ENCODE measurements at regions not wholly inside any gene's neighbourhood (a gene's known extent, or its start where the extent isn't known, plus 50 kb on each side); places are given as distances from the start of the nearest gene placed in this dataset.
"Not testable (repeated sequence)": the region's sequence is repeated elsewhere in the genome, so short reads cannot be mapped to it uniquely, and the experiment has no call there.

DNA sequence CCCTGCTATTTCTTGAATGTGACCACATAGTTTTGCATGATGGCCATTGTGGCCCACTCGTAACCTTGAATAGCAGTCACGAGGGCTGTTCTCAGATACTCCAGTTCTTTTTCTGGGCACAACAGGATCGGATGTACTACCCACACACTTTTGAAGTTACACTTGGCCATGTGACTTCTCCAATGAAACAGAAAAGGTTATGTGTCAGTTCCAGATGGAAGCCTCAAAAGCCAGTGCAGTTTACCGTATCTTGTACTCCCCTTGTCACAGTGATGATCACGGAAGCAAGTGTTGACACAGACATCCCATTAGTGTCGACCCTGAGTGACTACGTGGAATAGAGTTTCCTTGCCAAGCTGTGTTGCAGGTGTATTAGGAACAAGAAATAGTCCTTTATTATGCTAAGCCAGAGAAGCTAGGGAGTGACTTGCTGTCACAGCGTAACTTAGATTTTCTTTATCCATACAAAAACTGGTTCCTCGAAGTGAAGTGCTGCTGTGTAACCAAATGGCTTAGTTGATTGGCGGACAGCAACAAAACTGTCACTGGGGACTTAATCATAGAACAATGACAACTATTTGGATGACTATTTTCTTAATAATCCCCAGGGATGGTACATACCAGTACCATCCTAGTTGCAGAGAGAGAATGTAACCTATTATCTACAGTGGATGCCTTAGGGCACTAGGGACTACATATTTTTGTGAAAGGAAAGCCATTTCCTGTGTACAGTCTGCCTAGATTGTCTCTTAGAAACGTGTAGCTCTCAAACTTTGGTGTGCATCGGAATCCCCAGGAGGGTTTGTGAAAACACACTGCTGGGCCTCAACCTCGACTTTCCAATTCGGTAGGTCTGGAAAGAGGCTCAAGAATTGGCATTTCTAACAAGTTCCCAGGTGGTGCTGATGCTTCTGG is 90.1 kb upstream of the DMRT1 start:
- POLR2A ChIA-PET, result interaction anchor here (1.3 kb wide), 1 partner anchor 10 kb away, joined by 3 read pairs; no protein-coding TSS in a partner anchor
- TF ChIP-seq, protein P1, sequence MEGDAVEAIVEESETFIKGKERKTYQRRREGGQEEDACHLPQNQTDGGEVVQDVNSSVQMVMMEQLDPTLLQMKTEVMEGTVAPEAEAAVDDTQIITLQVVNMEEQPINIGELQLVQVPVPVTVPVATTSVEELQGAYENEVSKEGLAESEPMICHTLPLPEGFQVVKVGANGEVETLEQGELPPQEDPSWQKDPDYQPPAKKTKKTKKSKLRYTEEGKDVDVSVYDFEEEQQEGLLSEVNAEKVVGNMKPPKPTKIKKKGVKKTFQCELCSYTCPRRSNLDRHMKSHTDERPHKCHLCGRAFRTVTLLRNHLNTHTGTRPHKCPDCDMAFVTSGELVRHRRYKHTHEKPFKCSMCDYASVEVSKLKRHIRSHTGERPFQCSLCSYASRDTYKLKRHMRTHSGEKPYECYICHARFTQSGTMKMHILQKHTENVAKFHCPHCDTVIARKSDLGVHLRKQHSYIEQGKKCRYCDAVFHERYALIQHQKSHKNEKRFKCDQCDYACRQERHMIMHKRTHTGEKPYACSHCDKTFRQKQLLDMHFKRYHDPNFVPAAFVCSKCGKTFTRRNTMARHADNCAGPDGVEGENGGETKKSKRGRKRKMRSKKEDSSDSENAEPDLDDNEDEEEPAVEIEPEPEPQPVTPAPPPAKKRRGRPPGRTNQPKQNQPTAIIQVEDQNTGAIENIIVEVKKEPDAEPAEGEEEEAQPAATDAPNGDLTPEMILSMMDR (IDR thresholded peaks at IDR 0.05; ENCODE audit: control extremely low read depth, extremely low read depth, low read depth, missing control alignments), result no peak
- CTCF ChIA-PET, result interaction anchor here (1.5 to 2.2 kb wide), 4 partner anchors 10 to 253 kb away, joined by 4 to 8 read pairs (median 6); no protein-coding TSS in a partner anchor
- DNase-seq (ENCODE audit: extremely low spot score), result peak; percentile 44

GRCh38 chr9:752201-752600 is 89.3 kb upstream of the DMRT1 start:
- TF ChIP-seq, protein P1 (IDR thresholded peaks at IDR 0.05; ENCODE audit: control extremely low read depth, extremely low read depth, low read depth, missing control alignments), result no peak
- no peak for DNase-seq (ENCODE audit: extremely low spot score)
- POLR2A ChIA-PET, result no interaction called here
- CTCF ChIA-PET, result interaction anchor here (2.2 kb wide), 1 partner anchor 252 kb away, joined by 6 read pairs; no protein-coding TSS in a partner anchor

DNA sequence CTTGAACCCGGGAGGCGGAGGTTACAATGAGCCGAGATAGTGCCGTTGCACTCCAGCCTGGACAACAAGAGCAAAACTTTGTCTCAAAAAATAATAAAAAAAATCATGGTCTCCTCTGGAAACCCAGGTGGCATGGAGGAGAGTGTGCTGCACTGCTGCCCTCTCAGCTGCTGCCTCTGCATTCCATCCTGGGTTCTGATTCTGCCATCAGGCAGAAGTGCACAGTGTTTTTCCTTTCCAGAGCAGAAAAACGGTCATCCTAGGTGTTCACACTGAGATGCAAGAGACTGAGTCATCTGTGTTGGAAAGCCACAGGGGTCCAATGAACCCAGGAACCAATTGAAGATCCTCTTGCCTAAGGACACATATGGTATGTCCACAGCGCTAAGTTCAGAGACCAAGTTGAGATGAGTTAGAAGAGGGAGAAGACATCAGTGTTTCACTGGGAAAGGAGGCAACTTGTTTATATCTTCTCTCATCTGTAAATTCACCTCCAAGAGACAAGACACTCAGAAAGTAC is 88.8 kb upstream of the DMRT1 start:
- no peak for DNase-seq (ENCODE audit: extremely low spot score)
- ChIA-PET POLR2A (no interaction called here), CTCF (interaction anchor here (2.2 kb wide), 1 partner anchor 252 kb away, joined by 6 read pairs; no protein-coding TSS in a partner anchor)
- TF ChIP-seq, protein P1 (IDR thresholded peaks at IDR 0.05; ENCODE audit: control extremely low read depth, extremely low read depth, low read depth, missing control alignments), result no peak

DNA sequence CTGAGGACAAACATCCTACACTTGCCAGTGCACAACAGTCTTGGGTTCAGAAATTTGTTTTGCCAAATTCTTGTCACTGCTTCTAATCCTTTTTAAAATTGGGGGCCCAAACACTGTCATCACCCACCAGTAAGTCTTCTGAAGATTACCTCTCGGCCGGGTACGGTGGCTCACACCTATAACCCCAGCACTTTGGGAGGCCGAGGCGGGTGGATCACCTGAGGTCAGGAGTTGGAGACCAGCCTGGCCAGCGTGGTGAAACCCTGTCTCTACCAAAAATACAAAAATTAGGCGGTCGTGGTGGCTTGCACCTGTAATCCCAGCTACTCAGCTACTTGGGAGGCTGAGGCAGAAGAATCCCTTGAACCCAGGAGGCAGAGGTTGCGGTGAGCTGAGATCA is 87.8 kb upstream of the DMRT1 start:
- POLR2A ChIA-PET; DNase-seq (ENCODE audit: extremely low spot score): not testable (repeated sequence)
- CTCF ChIA-PET, result interaction anchor here (1.5 to 2.2 kb wide), 2 partner anchors 138 to 251 kb away, joined by 3 to 6 read pairs; no protein-coding TSS in a partner anchor

DNA sequence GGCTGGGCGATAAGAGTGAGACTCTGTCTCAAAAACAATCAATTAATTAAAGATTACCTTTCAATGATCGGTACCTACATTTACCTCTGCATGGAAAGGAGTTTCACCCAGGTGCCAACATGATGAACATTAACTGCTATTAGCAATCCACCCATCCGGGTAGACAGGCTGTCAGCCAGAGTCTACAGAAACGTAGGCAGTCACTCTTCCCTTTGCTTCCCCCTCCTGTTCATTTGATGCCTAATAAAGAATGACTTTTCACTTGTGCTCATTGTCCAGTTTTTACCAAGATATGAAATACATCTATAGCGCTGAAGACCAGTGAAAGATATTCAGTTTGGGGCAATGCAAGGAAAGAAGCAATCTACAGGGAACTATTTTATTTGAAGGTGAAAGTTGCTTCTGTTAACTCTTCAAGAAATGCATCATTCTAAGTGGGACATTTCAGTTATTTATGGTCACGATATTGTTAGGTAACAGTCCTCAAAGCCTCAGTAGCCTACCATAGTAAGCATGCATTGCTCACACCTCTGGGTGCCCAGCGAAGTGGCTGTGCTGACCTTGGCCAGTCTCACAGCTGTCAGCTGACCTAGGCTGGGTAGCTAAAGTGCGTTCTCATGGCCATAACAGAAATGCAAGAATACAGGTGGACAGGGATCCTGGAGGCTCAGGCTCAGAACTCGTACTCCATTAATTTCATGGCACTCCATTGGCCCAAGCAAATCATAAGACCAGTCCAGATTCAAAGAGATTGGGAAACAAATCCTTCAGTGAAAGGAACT is 87.2 kb upstream of the DMRT1 start:
- CTCF ChIA-PET, result interaction anchor here (1.1 to 1.5 kb wide), 3 partner anchors 10 to 139 kb away, joined by 3 to 4 read pairs (median 3); no protein-coding TSS in a partner anchor
- TF ChIP-seq, protein P1 (IDR thresholded peaks at IDR 0.05; ENCODE audit: control extremely low read depth, extremely low read depth, low read depth, missing control alignments), result no peak
- POLR2A ChIA-PET, result no interaction called here
- DNase-seq (ENCODE audit: extremely low spot score), result no peak

GRCh38 chr9:755454-756381 is 85.8 kb upstream of the DMRT1 start:
- ChIA-PET POLR2A (interaction anchor here (0.6 kb wide), 1 partner anchor 1298 kb away, joined by 4 read pairs; no protein-coding TSS in a partner anchor), CTCF (interaction anchor here (0.7 to 2.0 kb wide), 10 partner anchors 9 to 254 kb away, joined by 3 to 6 read pairs (median 3); no protein-coding TSS in a partner anchor)
- DNase-seq (ENCODE audit: extremely low spot score), result no peak
- TF ChIP-seq, protein P1 (IDR thresholded peaks at IDR 0.05; ENCODE audit: control extremely low read depth, extremely low read depth, low read depth, missing control alignments), result no peak
